Skeletal muscle satellite cell (primary cell): ENCODE measurements at regions not wholly inside any gene's neighbourhood (a gene's known extent, or its start where the extent isn't known, plus 50 kb on each side); places are given as distances from the start of the nearest gene placed in this dataset.

Experiments
- H3K27me3 ChIP-seq: 2 replicates; pipeline ENCODE4 v1.7.0; 2013; ENCODE audit warnings: low read length; ENCODE audit not compliant: control insufficient read depth, insufficient read depth
- H3K36me3 ChIP-seq: 2 replicates; pipeline ENCODE4 v1.7.0; 2013; ENCODE audit warnings: mild to moderate bottlenecking, control low read depth, low read length; ENCODE audit not compliant: insufficient read depth
- H3K4me1 ChIP-seq: 2 replicates; pipeline ENCODE4 v1.7.0; 2013; ENCODE audit warnings: low read length; ENCODE audit not compliant: control insufficient read depth, insufficient read depth
- H3K4me2 ChIP-seq: 2 replicates; pipeline ENCODE4 v1.7.0; 2013; ENCODE audit warnings: mild to moderate bottlenecking, low read length
- H3K4me3 ChIP-seq: 2 replicates; pipeline ENCODE4 v1.7.0; 2013; ENCODE audit warnings: low read length
- H3K9ac ChIP-seq: 2 replicates; pipeline ENCODE4 v1.7.0; 2013; ENCODE audit warnings: mild to moderate bottlenecking, low read depth, low read length, moderate library complexity
- H3K9me3 ChIP-seq: replicated peaks from 2 replicates; pipeline ENCODE4 v1.7.0; 2013; ENCODE audit warnings: mild to moderate bottlenecking, control low read depth, low read length

- peaks cover 28% of the 10 kb centered on the region for H3K4me1 ChIP-seq
- H3K27me3 ChIP-seq = no peaks in the 10 kb centered on the region
- H3K9me3 ChIP-seq = no peaks in the 10 kb centered on the region
- no peak overlapping the region for H3K4me3 ChIP-seq
- H3K36me3 ChIP-seq = no peaks in the 10 kb centered on the region
- H3K9ac ChIP-seq = no peak overlapping the region
- no peak overlapping the region for H3K4me2 ChIP-seq
Measured at GRCh38 chr3:156772588-156773206, 53.5 kb upstream of the LEKR1 start.

GRCh38 chr3:156776031-156776430 is 50.1 kb upstream of the LEKR1 start:
- H3K9ac ChIP-seq = no peak overlapping the region
- H3K27me3 ChIP-seq = no peaks in the 10 kb centered on the region
- no peaks in the 10 kb centered on the region for H3K9me3 ChIP-seq
- H3K4me1 ChIP-seq = peaks cover 13% of the 10 kb centered on the region
- H3K4me2 ChIP-seq = no peak overlapping the region
- no peaks in the 10 kb centered on the region for H3K36me3 ChIP-seq
- no peak overlapping the region for H3K4me3 ChIP-seq
